Neural crest cell (in vitro differentiated cells): ENCODE measurements at regions not wholly inside any gene's neighbourhood (a gene's known extent, or its start where the extent isn't known, plus 50 kb on each side); places are given as distances from the start of the nearest gene placed in this dataset.

Source experiments
- DNase-seq: peaks from one replicate; pipeline ENCODE4 v3.0.0; 2021; ENCODE audit warnings: low read depth, mixed read lengths, low spot score
- H3K27ac Mint-ChIP-seq: one replicate; pipeline ENCODE4 v1.8.0; 2021; ENCODE audit warnings: mild to moderate bottlenecking, mixed read lengths; ENCODE audit not compliant: unreplicated experiment
- H3K27me3 Mint-ChIP-seq: 2 replicates; pipeline ENCODE4 v1.8.0; 2021; ENCODE audit warnings: low read depth, mild to moderate bottlenecking, mixed read lengths
- H3K36me3 Mint-ChIP-seq: 2 replicates; pipeline ENCODE4 v1.8.0; 2021; ENCODE audit warnings: low read depth, mild to moderate bottlenecking, mixed read lengths
- H3K4me1 Mint-ChIP-seq: 2 replicates; pipeline ENCODE4 v1.8.0; 2021; ENCODE audit warnings: mixed read lengths
- H3K4me3 Mint-ChIP-seq: one replicate; pipeline ENCODE4 v1.8.0; 2021; ENCODE audit warnings: mild to moderate bottlenecking, mixed read lengths
- H3K9me3 Mint-ChIP-seq: 2 replicates; pipeline ENCODE4 v1.8.0; 2021; ENCODE audit warnings: mixed read lengths
- TF ChIP-seq, protein P1 (sequence below): fragments of 200-600 bp; sonication (generic); conservative IDR thresholded peaks from 2 replicates; pipeline ENCODE4 v1.5.0; 2021; ENCODE audit warnings: antibody characterized with exemption, mild to moderate bottlenecking

DNA sequence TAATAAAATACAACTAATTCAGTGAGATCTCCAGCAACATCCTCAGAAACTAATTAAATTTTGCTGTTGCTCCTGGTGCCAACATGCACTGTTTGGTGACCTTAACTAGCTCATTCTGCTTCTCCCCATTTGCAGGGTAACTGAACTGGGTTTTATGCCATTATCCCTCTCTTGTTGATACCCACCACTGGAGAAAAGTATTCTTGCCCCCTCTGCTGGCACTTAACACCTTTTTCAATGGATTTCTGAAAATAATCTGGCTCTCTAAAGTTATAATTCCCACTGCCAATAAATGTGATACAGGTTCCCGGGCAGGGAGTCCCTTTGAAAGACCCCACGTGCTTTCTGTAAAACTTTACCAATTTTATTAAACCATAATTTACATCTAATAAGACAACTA is 394.3 kb downstream of the OSTF1 start:
- peaks cover 5% of the 10 kb centered on the region for H3K9me3 Mint-ChIP-seq
- no peaks in the 10 kb centered on the region for H3K4me1 Mint-ChIP-seq
- H3K27me3 Mint-ChIP-seq: peaks cover 19% of the 10 kb centered on the region
- TF ChIP-seq, protein P1, sequence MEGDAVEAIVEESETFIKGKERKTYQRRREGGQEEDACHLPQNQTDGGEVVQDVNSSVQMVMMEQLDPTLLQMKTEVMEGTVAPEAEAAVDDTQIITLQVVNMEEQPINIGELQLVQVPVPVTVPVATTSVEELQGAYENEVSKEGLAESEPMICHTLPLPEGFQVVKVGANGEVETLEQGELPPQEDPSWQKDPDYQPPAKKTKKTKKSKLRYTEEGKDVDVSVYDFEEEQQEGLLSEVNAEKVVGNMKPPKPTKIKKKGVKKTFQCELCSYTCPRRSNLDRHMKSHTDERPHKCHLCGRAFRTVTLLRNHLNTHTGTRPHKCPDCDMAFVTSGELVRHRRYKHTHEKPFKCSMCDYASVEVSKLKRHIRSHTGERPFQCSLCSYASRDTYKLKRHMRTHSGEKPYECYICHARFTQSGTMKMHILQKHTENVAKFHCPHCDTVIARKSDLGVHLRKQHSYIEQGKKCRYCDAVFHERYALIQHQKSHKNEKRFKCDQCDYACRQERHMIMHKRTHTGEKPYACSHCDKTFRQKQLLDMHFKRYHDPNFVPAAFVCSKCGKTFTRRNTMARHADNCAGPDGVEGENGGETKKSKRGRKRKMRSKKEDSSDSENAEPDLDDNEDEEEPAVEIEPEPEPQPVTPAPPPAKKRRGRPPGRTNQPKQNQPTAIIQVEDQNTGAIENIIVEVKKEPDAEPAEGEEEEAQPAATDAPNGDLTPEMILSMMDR: no peak
- DNase-seq: no peak
- no peak overlapping the region for H3K4me3 Mint-ChIP-seq
- H3K36me3 Mint-ChIP-seq: peaks cover 2% of the 10 kb centered on the region
- H3K27ac Mint-ChIP-seq: no peak overlapping the region

DNA sequence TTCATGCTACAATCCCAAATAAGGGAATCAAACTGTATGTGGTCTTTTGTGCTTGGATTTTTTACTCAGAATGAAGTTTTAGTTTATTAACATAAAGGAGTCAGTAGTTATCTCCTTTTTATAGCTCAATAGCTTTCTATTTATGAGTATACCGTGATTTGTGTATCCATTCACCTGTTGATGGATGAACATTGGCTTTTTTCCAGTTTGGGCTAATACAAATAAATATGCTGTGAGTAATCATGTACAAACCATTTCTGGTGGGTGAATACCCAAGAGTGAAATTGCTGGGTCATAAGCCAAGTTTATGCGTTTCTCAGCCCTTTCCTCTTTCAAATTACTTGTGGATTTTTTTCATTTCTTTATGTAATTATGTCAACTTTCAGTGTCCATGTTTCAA is 395.3 kb downstream of the OSTF1 start:
- Mint-ChIP-seq H3K27ac (no peak overlapping the region), H3K4me1 (peaks cover 7% of the 10 kb centered on the region), H3K27me3 (peaks cover 19% of the 10 kb centered on the region), H3K9me3 (no peaks in the 10 kb centered on the region), H3K36me3 (no peaks in the 10 kb centered on the region), H3K4me3 (no peak overlapping the region)
- DNase-seq: no peak
- TF ChIP-seq, protein P1: no peak

DNA sequence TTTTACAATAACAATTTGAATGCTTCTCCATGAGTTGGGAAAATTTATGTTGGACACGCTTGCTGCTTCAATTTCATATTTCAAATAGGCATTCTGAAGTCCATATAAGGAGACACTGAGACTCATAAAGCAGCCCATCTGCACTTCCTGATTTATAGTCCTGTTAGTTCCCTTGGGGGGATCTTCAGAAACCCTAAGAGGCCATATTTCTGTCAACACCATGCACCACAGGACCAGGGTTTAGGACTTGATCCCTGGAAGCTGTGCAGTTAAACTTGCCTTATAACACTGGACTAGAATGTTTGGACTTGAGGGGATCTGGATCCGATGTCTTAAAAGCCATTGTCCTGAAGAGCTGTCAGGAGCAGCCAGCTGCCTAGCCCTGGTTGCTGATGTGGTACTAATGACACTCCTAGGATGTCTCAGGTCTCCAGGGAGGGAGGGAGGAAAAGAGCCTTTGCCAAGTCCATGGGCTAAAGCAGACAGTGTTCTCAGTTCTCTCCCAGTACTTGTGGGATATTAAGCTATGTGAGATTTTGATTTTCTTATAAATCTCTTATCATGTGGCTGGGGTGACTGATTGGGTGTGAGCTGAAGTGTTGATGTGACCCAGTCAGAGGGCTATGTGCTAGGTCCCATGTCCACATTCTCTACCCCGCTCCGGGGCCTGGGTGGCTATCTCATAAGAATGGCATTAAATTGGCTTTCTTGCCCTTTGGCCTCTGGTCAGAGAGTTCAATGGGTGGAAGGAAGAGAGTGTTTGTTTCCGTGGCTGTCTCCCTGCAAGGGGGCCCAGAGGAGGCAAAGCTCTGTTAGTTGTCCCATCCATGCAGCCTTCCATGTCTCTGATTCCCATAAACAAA is 399.8 kb downstream of the OSTF1 start:
- Mint-ChIP-seq H3K9me3 (no peaks in the 10 kb centered on the region), H3K4me3 (no peak overlapping the region), H3K4me1 (peaks cover 10% of the 10 kb centered on the region), H3K27ac (no peak overlapping the region), H3K27me3 (peaks cover 7% of the 10 kb centered on the region), H3K36me3 (no peaks in the 10 kb centered on the region)
- TF ChIP-seq, protein P1: no peak
- no peak for DNase-seq

DNA sequence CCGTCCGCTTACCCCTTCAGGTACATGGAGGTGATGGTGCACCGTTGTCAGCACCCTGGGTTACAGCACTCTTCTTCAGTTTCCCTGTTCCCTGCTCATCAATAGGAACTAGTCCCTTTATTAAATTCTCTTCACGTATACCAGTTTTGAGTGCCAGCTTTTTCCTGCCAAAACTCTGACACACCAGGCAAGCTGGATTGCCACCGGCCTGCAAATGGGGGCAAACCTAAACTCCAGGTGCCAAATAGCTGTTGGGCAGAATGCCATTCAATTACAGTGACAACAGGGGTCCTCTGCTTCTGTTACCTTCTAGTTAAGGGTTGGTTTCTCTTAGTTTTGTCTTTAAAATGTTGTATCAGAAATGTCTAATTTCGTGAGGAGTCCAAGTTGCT is 400.4 kb downstream of the OSTF1 start:
- TF ChIP-seq, protein P1: no peak
- H3K36me3 Mint-ChIP-seq: no peaks in the 10 kb centered on the region
- H3K27ac Mint-ChIP-seq: no peak overlapping the region
- H3K27me3 Mint-ChIP-seq: peaks cover 6% of the 10 kb centered on the region
- no peak for DNase-seq
- peaks cover 10% of the 10 kb centered on the region for H3K4me1 Mint-ChIP-seq
- H3K9me3 Mint-ChIP-seq: no peaks in the 10 kb centered on the region
- no peak overlapping the region for H3K4me3 Mint-ChIP-seq

DNA sequence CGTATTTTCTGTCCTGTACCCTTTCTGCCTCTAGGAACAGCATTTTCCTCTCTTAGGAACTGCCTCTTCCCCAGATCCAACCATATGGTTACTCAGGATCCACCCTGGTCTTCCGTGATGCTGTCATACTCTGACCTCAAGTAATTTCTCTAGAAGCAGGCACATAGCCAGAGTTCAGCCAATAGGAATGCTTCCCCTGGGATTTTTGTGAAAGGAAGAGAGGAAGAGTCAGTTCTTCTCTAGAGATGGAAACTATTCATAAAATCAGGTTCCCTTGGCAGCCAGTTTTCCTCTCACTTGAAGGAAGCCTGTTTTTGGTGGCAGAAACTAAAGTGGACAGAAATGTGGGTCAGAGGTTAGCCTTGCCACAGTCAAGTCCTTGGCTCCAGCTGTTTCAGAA is 400.1 kb upstream of the PCSK5 start:
- Mint-ChIP-seq H3K27ac (no peak overlapping the region), H3K4me1 (peaks cover 10% of the 10 kb centered on the region), H3K36me3 (no peaks in the 10 kb centered on the region), H3K9me3 (no peaks in the 10 kb centered on the region), H3K27me3 (peaks cover 6% of the 10 kb centered on the region), H3K4me3 (no peak overlapping the region)
- TF ChIP-seq, protein P1: no peak
- DNase-seq: no peak
